CD14-positive monocyte (primary cell): ENCODE measurements at regions not wholly inside any gene's neighbourhood (a gene's known extent, or its start where the extent isn't known, plus 50 kb on each side); places are given as distances from the start of the nearest gene placed in this dataset.

ENCODE experiments used
- DNase-seq, 3 donors: peaks; one replicate each; pipeline ENCODE4 v3.0.0-alpha.2; 2011 to 2022
- H2AFZ ChIP-seq: 2 replicates; pipeline ENCODE4 v1.6.0; 2012; ENCODE audit warnings: mild to moderate bottlenecking, low read depth, low read length, inconsistent platforms; ENCODE audit not compliant: insufficient read depth, poor library complexity, severe bottlenecking
- H3K27ac ChIP-seq, 2 donors: 1 replicate in 1 of 2; 2 replicates in 1 of 2; pipeline ENCODE4 v1.5.1; 2012 to 2013; ENCODE audit warnings: low read length in 2 of 2, control low read depth in 1 of 2, inconsistent platforms in 1 of 2, low read depth in 1 of 2, mild to moderate bottlenecking in 1 of 2
- H3K27me3 ChIP-seq, 2 donors: one replicate each; pipeline versions ENCODE4 v1.6.0 to v1.6.1; 2011 to 2013; ENCODE audit warnings: low read length in 2 of 2; ENCODE audit not compliant: control insufficient read depth in 2 of 2, insufficient read depth in 2 of 2
- H3K36me3 ChIP-seq, 2 donors: replicated peaks in 1 of 2; 1 replicate in 1 of 2; 2 replicates in 1 of 2; pipeline versions ENCODE4 v1.5.1 to v1.6.1; 2012 to 2013; ENCODE audit warnings: low read length in 2 of 2, control low read depth in 1 of 2, inconsistent platforms in 1 of 2, mild to moderate bottlenecking in 1 of 2; ENCODE audit not compliant: insufficient read depth in 2 of 2, control insufficient read depth in 1 of 2
- H3K4me1 ChIP-seq, 2 donors: 1 replicate in 1 of 2; 2 replicates in 1 of 2; pipeline versions ENCODE4 v1.5.1 to v1.6.1; 2012 to 2013; ENCODE audit warnings: low read length in 2 of 2, control low read depth in 1 of 2, inconsistent platforms in 1 of 2, mild to moderate bottlenecking in 1 of 2, moderate library complexity in 1 of 2; ENCODE audit not compliant: insufficient read depth in 2 of 2, control insufficient read depth in 1 of 2
- H3K4me2 ChIP-seq: replicated peaks from 2 replicates; pipeline ENCODE3; 2012; ENCODE audit warnings: low read length, moderate library complexity, mild to moderate bottlenecking; ENCODE audit not compliant: poor library complexity, severe bottlenecking; ENCODE audit errors: extremely low read depth
- H3K4me3 ChIP-seq, 3 experiments: fragments of 200-600 bp in 1 of 3; sonication (generic) in 1 of 3; replicated peaks in 1 of 3; 1 replicate in 2 of 3; 2 replicates in 1 of 3; pipeline ENCODE4 v1.5.1; 2011 to 2013; ENCODE audit warnings: low read length in 3 of 3, mild to moderate bottlenecking in 3 of 3, control low read depth in 2 of 3, low read depth in 2 of 3, inconsistent platforms in 1 of 3, moderate library complexity in 1 of 3
- H3K79me2 ChIP-seq: 2 replicates; pipeline ENCODE4 v1.6.0; 2012; ENCODE audit warnings: mild to moderate bottlenecking, control low read depth, inconsistent platforms, low read length, moderate library complexity; ENCODE audit not compliant: insufficient read depth
- H3K9ac ChIP-seq: 2 replicates; pipeline ENCODE4 v1.6.0; 2017; ENCODE audit warnings: low read length, mild to moderate bottlenecking; ENCODE audit not compliant: insufficient read depth, poor library complexity, severe bottlenecking
- H3K9me3 ChIP-seq, 2 donors: replicated peaks in 1 of 2; 1 replicate in 1 of 2; 2 replicates in 1 of 2; pipeline versions ENCODE4 v1.5.1 to v1.6.1; 2012 to 2013; ENCODE audit warnings: low read length in 2 of 2, control low read depth in 1 of 2; ENCODE audit not compliant: control insufficient read depth in 1 of 2, insufficient read depth in 1 of 2
- H4K20me1 ChIP-seq: 2 replicates; pipeline ENCODE4 v1.6.0; 2012; ENCODE audit warnings: mild to moderate bottlenecking, low read length, control low read depth, moderate library complexity; ENCODE audit not compliant: insufficient read depth
- H3K27ac Mint-ChIP-seq, 7 donors: one replicate each; pipeline ENCODE4 v1.8.0; 2020; ENCODE audit warnings: mild to moderate bottlenecking in 7 of 7, mixed read lengths in 7 of 7, moderate library complexity in 6 of 7, inconsistent platforms in 2 of 7
- H3K27me3 Mint-ChIP-seq, 3 donors: one replicate each; pipeline ENCODE4 v1.8.0; 2021 to 2022; ENCODE audit warnings: low read depth in 3 of 3, mild to moderate bottlenecking in 3 of 3, mixed read lengths in 3 of 3, moderate library complexity in 3 of 3, inconsistent platforms in 1 of 3
- H3K36me3 Mint-ChIP-seq, 2 donors: one replicate each; pipeline ENCODE4 v1.8.0; 2020; ENCODE audit warnings: mixed read lengths in 2 of 2, inconsistent platforms in 1 of 2, mild to moderate bottlenecking in 1 of 2
- H3K4me1 Mint-ChIP-seq: one replicate; pipeline ENCODE4 v1.8.0; 2020; ENCODE audit warnings: mild to moderate bottlenecking, mixed read lengths
- H3K4me3 Mint-ChIP-seq, 2 donors: one replicate each; pipeline ENCODE4 v1.8.0; 2020; ENCODE audit warnings: mild to moderate bottlenecking in 2 of 2, mixed read lengths in 2 of 2, moderate library complexity in 1 of 2
- H3K9me3 Mint-ChIP-seq, 7 donors: one replicate each; pipeline ENCODE4 v1.8.0; 2020 to 2022; ENCODE audit warnings: mixed read lengths in 7 of 7, mild to moderate bottlenecking in 6 of 7, moderate library complexity in 6 of 7, inconsistent platforms in 2 of 7
- CTCF ChIP-seq: fragments of 200-600 bp; IDR thresholded peaks from one replicate; pipeline ENCODE4 v1.8.0; 2022; ENCODE audit warnings: antibody characterized with exemption, mild to moderate bottlenecking
- WGBS: methylation state at CpG from one replicate; pipeline ENCODE4 v1.1.5; 2013; ENCODE audit warnings: missing lambda C conversion rate; ENCODE audit not compliant: insufficient coverage; 5-methylcytosine and 5-hydroxymethylcytosine counted together
- intact Hi-C, 2 donors: fragments of 100-400 bp; cut with micrococcal nuclease; formaldehyde crosslinking; loops; one replicate each; pipeline versions ENCODE4 v1.15.0 to v1.15.1; 2023

GRCh38 chr6:12439296-12439695 lies 149.1 kb downstream of the EDN1 start:
- no peak overlapping the region for H3K27ac ChIP-seq
- no peak overlapping the region for H3K4me2 ChIP-seq
- no peaks in the 10 kb centered on the region for H3K79me2 ChIP-seq

GRCh38 chr6:12440981-12441380 lies 150.8 kb downstream of the EDN1 start:
- Mint-ChIP-seq H3K4me1 (peaks cover 2% of the 10 kb centered on the region), H3K27ac (no peak overlapping the region), H3K27me3 (peaks cover 0 to 5% (median 2%) of the 10 kb centered on the region in 3 donors), H3K36me3 (no peaks in the 10 kb centered on the region), H3K4me3 (no peak overlapping the region), H3K9me3 (peaks cover 0 to 2% (median 0%) of the 10 kb centered on the region in 7 donors)
- no peaks in the 10 kb centered on the region for H3K79me2 ChIP-seq
- WGBS: 100% methylated on average over 1 of the region's 3 CpGs
- H3K9ac ChIP-seq: no peak overlapping the region
- no peaks in the 10 kb centered on the region for H3K4me1 ChIP-seq
- no peaks in the 10 kb centered on the region for H3K27me3 ChIP-seq
- no peak overlapping the region for H3K4me3 ChIP-seq
- H3K9me3 ChIP-seq: no peaks in the 10 kb centered on the region
- H3K36me3 ChIP-seq: no peaks in the 10 kb centered on the region
- intact Hi-C loops: no loop called here
- no peak overlapping the region for H2AFZ ChIP-seq
- no peaks in the 10 kb centered on the region for H4K20me1 ChIP-seq
- H3K4me2 ChIP-seq: no peak overlapping the region
- TF ChIP-seq CTCF: no peak
- no peak overlapping the region for H3K27ac ChIP-seq
- no peak for DNase-seq

More at GRCh38 chr6:12439296-12439695, 149.1 kb downstream of the EDN1 start:
- Histone ChIP-seq H3K4me1 (no peaks in the 10 kb centered on the region), H2AFZ (no peak overlapping the region), H4K20me1 (no peaks in the 10 kb centered on the region), H3K4me3 (no peak overlapping the region), H3K9ac (no peak overlapping the region), H3K27me3 (no peaks in the 10 kb centered on the region), H3K36me3 (no peaks in the 10 kb centered on the region), H3K9me3 (no peaks in the 10 kb centered on the region)
- Mint-ChIP-seq H3K27ac (no peak overlapping the region), H3K36me3 (no peaks in the 10 kb centered on the region), H3K4me1 (peaks cover 2% of the 10 kb centered on the region), H3K4me3 (no peak overlapping the region), H3K9me3 (peaks cover 0 to 2% (median 0%) of the 10 kb centered on the region in 7 donors), H3K27me3 (peaks cover 0 to 4% (median 2%) of the 10 kb centered on the region in 3 donors)
- no peak for DNase-seq
- TF ChIP-seq CTCF: no peak
- intact Hi-C loops: no loop called here
